ENCODE measurements at regions not wholly inside any gene's neighbourhood (a gene's known extent, or its start where the extent isn't known, plus 50 kb on each side); places are given as distances from the start of the nearest gene placed in this dataset.

DNA sequence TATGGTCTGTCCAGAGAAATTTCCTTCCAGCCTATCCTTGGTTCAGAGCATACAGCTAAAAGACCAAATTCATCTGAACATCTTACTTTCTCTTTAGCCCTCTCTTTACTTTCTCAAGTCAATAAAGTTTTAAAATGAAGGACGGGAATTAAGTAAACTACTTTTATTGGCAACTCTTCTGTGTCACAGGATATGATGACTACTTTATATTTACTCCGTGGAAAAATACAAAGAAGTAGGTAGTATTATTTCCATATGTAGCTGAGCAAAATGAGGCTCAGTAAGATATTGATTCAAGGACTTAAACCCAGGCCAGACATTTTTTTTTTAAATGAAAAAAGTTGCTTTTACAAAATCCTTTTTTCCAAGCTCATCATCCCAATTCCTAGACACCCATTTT is 151.2 kb upstream of the DPYD start:
- DNase-seq (ENCODE audit: low read depth) = no peak
- no peak overlapping the region for H3K4me3 ChIP-seq (ENCODE audit: low read depth, low read length)
- in situ Hi-C loops (cut with HindIII; ENCODE audit: low sequenced_read_pairs) = no loop called here
- TF ChIP-seq, protein P1, sequence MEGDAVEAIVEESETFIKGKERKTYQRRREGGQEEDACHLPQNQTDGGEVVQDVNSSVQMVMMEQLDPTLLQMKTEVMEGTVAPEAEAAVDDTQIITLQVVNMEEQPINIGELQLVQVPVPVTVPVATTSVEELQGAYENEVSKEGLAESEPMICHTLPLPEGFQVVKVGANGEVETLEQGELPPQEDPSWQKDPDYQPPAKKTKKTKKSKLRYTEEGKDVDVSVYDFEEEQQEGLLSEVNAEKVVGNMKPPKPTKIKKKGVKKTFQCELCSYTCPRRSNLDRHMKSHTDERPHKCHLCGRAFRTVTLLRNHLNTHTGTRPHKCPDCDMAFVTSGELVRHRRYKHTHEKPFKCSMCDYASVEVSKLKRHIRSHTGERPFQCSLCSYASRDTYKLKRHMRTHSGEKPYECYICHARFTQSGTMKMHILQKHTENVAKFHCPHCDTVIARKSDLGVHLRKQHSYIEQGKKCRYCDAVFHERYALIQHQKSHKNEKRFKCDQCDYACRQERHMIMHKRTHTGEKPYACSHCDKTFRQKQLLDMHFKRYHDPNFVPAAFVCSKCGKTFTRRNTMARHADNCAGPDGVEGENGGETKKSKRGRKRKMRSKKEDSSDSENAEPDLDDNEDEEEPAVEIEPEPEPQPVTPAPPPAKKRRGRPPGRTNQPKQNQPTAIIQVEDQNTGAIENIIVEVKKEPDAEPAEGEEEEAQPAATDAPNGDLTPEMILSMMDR (IDR thresholded peaks at IDR 0.05; ENCODE audit: low read depth, low read length, missing control alignments) = no peak

DNA sequence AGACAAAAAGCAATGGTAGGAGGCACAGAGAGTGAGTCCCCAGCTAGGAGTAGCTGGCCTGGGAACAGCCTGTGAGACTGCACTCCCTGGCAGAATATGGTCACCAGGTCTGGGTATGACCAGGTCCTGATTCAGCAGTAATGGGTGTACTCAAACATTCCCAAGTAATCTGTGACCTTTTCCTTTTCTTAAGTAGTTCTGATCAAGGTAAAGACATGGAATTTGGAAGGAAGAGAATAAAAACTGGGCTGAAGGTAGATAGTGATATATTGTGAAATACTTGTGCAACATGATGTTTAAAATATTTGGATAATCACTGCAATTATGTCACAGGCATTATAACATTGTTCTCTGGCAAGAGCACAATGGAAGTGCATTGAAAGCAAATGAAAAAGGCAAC is 147.2 kb upstream of the DPYD start:
- TF ChIP-seq, protein P1 (IDR thresholded peaks at IDR 0.05; ENCODE audit: low read depth, low read length, missing control alignments) = no peak
- in situ Hi-C loops (cut with HindIII; ENCODE audit: low sequenced_read_pairs) = no loop called here
- DNase-seq (ENCODE audit: low read depth) = no peak
- no peak overlapping the region for H3K4me3 ChIP-seq (ENCODE audit: low read depth, low read length)

DNA sequence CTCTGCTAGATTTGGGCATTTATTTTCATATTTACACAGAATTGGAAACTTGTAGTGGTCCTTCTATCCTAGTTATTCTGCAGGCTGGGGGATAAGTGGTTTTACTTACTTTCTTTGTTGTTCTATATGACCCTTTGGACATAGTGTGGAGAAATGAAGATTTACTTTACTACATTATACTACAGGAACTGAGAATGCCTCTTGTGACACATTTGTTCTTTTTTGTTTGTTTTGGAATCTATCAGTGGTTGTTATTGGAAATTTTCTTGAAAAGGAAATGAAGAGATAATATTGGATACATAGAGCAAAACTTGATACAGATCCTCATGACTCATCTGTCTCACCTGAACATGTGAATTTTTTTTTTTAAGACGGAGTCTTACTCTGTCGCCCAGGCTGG is 146.1 kb upstream of the DPYD start:
- in situ Hi-C loops (cut with HindIII; ENCODE audit: low sequenced_read_pairs) = no loop called here
- no peak overlapping the region for H3K4me3 ChIP-seq (ENCODE audit: low read depth, low read length)
- TF ChIP-seq, protein P1 (IDR thresholded peaks at IDR 0.05; ENCODE audit: low read depth, low read length, missing control alignments) = no peak
- DNase-seq (ENCODE audit: low read depth) = no peak

DNA sequence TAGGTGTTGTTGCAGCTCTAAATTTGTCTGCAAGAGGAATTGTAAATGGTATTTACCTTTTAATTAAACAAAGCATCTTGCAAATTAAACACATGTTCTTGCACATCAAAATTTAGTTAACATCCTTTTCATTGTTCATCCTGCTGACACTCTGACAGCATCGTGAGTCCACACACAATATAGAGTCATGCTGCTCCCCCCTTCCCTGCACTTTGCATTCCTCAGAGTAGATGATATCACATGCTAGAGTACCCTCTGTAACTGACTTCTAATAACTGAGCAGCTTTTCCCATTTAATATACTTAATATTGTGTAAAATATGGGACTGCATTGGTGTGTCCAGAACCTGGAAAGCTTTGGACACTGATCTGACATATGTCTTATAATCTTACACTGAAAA is 138.8 kb upstream of the DPYD start:
- H3K4me3 ChIP-seq (ENCODE audit: low read depth, low read length) = no peak overlapping the region
- no peak for DNase-seq (ENCODE audit: low read depth)
- TF ChIP-seq, protein P1 (IDR thresholded peaks at IDR 0.05; ENCODE audit: low read depth, low read length, missing control alignments) = no peak
- in situ Hi-C loops (cut with HindIII; ENCODE audit: low sequenced_read_pairs) = loop anchor here (5.0 kb wide), 2 partner anchors 58 to 408 kb away; no protein-coding TSS in a partner anchor

DNA sequence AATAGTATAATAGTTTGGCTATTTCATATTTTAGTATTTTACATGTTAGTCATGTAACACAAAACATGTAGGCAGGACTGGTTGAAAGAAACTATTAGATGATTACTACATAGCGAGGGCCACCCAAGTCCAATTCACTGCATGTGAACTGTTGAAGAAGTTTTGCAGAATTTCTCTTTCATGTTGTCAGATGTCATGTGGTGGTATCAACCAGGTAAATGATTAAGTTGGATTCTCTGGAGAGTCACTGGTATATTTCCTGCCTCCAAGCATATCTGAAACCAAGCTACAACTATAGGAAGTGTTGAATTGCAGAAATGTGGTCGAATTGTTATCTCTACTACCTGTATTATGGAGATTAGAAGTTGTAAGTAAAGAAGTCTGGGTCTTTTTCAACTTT is 137.8 kb upstream of the DPYD start:
- TF ChIP-seq, protein P1 (IDR thresholded peaks at IDR 0.05; ENCODE audit: low read depth, low read length, missing control alignments) = no peak
- no peak for DNase-seq (ENCODE audit: low read depth)
- no peak overlapping the region for H3K4me3 ChIP-seq (ENCODE audit: low read depth, low read length)
- in situ Hi-C loops (cut with HindIII; ENCODE audit: low sequenced_read_pairs) = loop anchor here (5.0 kb wide), 2 partner anchors 59 to 409 kb away; no protein-coding TSS in a partner anchor

DNA sequence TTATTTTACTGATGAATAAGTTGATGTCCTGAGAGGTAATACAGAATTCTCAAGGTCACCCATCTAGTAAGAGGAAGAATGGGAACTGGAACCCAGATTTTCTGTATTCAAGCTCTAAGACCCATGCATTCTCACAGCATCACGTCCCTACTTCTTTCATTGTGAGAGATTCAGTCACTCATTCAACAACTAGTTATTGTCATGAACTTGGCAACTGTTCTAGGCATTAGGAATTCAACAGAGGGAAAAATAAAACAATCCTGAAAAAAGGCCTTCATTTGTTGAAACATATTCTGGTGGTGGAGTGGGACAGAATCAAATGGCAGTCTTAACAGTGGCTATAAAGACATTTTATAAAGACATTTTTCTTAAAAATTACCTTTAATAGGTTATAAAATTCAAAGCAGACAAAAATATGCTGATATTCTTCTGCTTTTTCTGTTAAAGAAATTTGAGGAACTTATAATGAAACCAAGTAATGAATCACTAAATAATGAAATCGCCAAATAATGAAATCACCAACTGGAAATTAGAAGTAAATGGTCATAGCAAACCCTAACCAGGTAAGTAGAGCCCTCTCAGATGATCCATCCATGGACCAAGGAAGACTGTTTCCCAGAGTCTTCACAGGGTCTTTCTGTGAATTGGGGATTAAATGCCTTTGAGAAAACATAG is 136.5 kb upstream of the DPYD start:
- no peak for DNase-seq (ENCODE audit: low read depth)
- TF ChIP-seq, protein P1 (IDR thresholded peaks at IDR 0.05; ENCODE audit: low read depth, low read length, missing control alignments) = no peak
- H3K4me3 ChIP-seq (ENCODE audit: low read depth, low read length) = no peak overlapping the region
- in situ Hi-C loops (cut with HindIII; ENCODE audit: low sequenced_read_pairs) = loop anchor here (5.0 kb wide), 2 partner anchors 60 to 410 kb away; no protein-coding TSS in a partner anchor
